ENCODE measurements at regions not wholly inside any gene's neighbourhood (a gene's known extent, or its start where the extent isn't known, plus 50 kb on each side); places are given as distances from the start of the nearest gene placed in this dataset.

DNA sequence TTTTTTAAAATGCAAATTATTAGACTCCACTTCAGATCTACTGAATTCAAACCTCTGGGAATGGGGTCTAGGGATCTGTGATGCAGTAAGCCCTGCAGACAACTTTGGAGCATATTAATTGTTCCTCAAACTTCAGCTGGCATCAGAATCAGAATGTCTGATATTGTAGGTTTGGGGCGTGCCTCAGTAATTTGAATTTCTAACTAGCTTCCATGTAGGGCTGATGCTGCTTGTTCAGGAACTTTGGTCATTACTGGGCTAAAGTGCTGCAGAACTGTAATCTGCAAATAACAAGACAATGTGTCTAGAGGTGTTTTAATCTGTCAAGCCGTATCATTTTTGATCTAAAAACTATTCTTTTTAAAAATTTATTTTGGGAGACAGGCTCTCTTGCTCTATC is 1719.7 kb upstream of the PIK3C3 start:
- no peaks in the 10 kb centered on the region for H3K4me1 ChIP-seq
- ATAC-seq (no peak), DNase-seq (no peak)
- TF ChIP-seq, protein P1, sequence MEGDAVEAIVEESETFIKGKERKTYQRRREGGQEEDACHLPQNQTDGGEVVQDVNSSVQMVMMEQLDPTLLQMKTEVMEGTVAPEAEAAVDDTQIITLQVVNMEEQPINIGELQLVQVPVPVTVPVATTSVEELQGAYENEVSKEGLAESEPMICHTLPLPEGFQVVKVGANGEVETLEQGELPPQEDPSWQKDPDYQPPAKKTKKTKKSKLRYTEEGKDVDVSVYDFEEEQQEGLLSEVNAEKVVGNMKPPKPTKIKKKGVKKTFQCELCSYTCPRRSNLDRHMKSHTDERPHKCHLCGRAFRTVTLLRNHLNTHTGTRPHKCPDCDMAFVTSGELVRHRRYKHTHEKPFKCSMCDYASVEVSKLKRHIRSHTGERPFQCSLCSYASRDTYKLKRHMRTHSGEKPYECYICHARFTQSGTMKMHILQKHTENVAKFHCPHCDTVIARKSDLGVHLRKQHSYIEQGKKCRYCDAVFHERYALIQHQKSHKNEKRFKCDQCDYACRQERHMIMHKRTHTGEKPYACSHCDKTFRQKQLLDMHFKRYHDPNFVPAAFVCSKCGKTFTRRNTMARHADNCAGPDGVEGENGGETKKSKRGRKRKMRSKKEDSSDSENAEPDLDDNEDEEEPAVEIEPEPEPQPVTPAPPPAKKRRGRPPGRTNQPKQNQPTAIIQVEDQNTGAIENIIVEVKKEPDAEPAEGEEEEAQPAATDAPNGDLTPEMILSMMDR (IDR thresholded peaks at IDR 0.05), result no peak
- TF ChIP-seq POLR2A (IDR thresholded peaks at IDR 0.05), result no peak
- 78 to 88% (median 82%) methylated on average over 2 of the region's 2 CpGs for WGBS, 4 donors
- H3K9me3 ChIP-seq, result peaks cover 0 to 5% (median 0%) of the 10 kb centered on the region in 12 donors
- intact Hi-C loops (cut with DNase I), result no loop called here
- H3K27me3 ChIP-seq, result no peaks in the 10 kb centered on the region
- H3K27ac ChIP-seq, result no peak overlapping the region
- H3K36me3 ChIP-seq, result no peaks in the 10 kb centered on the region
- H3K4me3 ChIP-seq, result no peak overlapping the region

DNA sequence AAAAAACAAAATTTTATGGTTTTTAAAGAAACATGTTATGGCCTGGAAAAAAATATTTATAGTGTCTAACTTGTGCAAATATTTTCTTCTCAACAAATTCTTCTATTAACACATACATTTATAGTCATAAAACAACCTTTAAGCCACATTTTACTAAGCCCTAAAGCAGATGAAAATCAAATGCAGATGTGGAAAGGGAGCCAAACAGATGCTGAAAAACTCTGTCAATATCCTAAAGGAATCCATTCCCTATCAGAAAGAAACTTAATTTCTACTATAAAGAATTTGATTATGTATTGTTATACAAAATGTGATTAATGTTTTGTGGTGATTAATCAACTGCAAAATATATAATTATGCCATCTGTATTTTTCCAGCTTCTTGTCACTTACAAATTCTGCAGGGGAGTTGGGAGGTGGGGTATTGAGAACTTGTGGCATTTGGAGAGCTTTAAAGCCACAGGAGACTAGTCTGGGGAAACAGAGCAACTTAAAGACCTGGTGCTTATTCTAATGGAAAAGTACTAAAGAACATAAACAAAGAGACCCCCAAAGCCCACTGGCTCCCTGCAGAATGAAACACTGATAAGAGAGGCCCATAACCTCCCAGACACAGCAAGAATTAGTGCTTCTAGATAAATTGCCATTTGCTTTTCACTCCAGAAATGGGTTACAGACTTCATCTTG is 1721.0 kb upstream of the PIK3C3 start:
- no peaks in the 10 kb centered on the region for H3K36me3 ChIP-seq
- intact Hi-C loops (cut with DNase I), result no loop called here
- TF ChIP-seq POLR2A (IDR thresholded peaks at IDR 0.05), result no peak
- TF ChIP-seq, protein P1 (IDR thresholded peaks at IDR 0.05), result no peak
- H3K27ac ChIP-seq, result no peak overlapping the region
- no peak for ATAC-seq
- no peak for DNase-seq
- no peak overlapping the region for H3K4me3 ChIP-seq
- H3K27me3 ChIP-seq, result no peaks in the 10 kb centered on the region
- no peaks in the 10 kb centered on the region for H3K4me1 ChIP-seq
- peaks cover 0 to 5% (median 0%) of the 10 kb centered on the region in 12 donors for H3K9me3 ChIP-seq

DNA sequence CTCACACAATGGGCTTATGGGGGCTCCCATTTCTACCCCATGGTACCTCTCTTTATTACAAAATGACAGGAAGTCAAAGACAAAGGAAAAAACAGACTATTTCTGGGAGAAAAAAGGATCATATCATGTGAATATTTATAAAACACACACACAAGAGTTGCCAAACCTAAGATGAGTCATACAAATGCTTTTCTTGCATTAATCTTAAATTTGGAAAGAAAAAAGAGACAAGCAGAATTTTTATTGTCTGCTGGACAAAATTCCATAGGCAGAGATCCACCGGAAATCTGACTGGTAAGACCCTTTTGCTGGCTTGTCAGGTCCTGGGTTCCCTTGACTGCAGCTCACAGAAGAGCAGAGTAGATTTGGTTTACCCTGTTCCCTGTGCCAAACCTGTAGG is 1732.3 kb upstream of the PIK3C3 start:
- H3K27ac ChIP-seq, result no peak overlapping the region
- WGBS, 4 donors, result 63 to 72% (median 69%) methylated on average over 1 of the region's 1 CpG
- no peak for TF ChIP-seq POLR2A (IDR thresholded peaks at IDR 0.05)
- TF ChIP-seq, protein P1 (IDR thresholded peaks at IDR 0.05), result no peak
- H3K4me1 ChIP-seq, result no peaks in the 10 kb centered on the region
- no peaks in the 10 kb centered on the region for H3K27me3 ChIP-seq
- ATAC-seq (no peak), DNase-seq (no peak)
- intact Hi-C loops (cut with DNase I), result no loop called here
- no peak overlapping the region for H3K4me3 ChIP-seq
- H3K36me3 ChIP-seq, result no peaks in the 10 kb centered on the region
- no peaks in the 10 kb centered on the region for H3K9me3 ChIP-seq

DNA sequence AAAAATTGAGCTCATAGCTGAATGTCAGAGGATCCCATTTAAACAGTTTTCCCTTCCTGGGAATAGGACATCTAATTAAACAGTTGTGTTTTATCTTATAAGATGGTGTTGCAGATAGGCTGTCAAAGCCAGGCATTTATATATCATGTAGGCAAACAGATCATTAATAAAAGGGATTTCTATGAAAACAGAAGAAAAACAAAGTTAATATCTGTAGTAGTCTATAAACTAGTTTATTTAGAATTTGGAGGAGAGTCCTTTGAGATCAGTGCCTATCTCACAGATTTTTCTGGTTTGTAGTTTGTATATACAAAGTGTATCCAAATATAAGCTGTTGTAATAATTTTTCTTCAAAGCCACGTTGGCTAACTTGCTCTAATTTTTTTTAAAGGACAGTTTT is 1738.2 kb upstream of the PIK3C3 start:
- H3K36me3 ChIP-seq, result no peaks in the 10 kb centered on the region
- 41 to 64% (median 54%) methylated on average over 1 of the region's 1 CpG for WGBS, 4 donors
- no peak for ATAC-seq
- DNase-seq, result no peak
- H3K27ac ChIP-seq, result no peak overlapping the region
- intact Hi-C loops (cut with DNase I), result no loop called here
- H3K27me3 ChIP-seq, result no peaks in the 10 kb centered on the region
- H3K4me3 ChIP-seq, result no peak overlapping the region
- no peak for TF ChIP-seq POLR2A (IDR thresholded peaks at IDR 0.05)
- TF ChIP-seq, protein P1 (IDR thresholded peaks at IDR 0.05), result no peak
- H3K4me1 ChIP-seq, result no peaks in the 10 kb centered on the region
- peaks cover 0 to 3% (median 0%) of the 10 kb centered on the region in 12 donors for H3K9me3 ChIP-seq
